Neural cell (in vitro differentiated cells): ENCODE measurements at regions not wholly inside any gene's neighbourhood (a gene's known extent, or its start where the extent isn't known, plus 50 kb on each side); places are given as distances from the start of the nearest gene placed in this dataset.

Source experiments
- H2AFZ ChIP-seq: fragments of 200-600, 300-800 bp; sonication (generic), shearing (Covaris generic); 2 replicates; pipeline ENCODE4 v1.6.0; 2014; ENCODE audit warnings: low read depth, mild to moderate bottlenecking, antibody characterized with exemption, low read length, moderate library complexity
- H3F3A ChIP-seq: fragments of 200-600 bp; shearing (Covaris generic); 2 replicates; pipeline ENCODE4 v1.6.1; 2016; ENCODE audit warnings: mild to moderate bottlenecking, moderate library complexity, mixed read lengths, antibody characterized with exemption, low read length; ENCODE audit not compliant: insufficient read depth, poor library complexity, severe bottlenecking
- H3K27ac ChIP-seq: fragments of 200-600, 300-800 bp; sonication (generic), shearing (Covaris generic); 2 replicates; pipeline ENCODE4 v1.5.1; 2014; ENCODE audit warnings: mild to moderate bottlenecking, low read length, moderate library complexity
- H3K27me3 ChIP-seq: fragments of 300-800, 200-600 bp; sonication (generic), shearing (Covaris generic); 2 replicates; pipeline ENCODE4 v1.6.0; 2014; ENCODE audit warnings: mild to moderate bottlenecking, low read depth, low read length, moderate library complexity; ENCODE audit not compliant: insufficient read depth
- H3K36me3 ChIP-seq: fragments of 300-800, 200-600 bp; sonication (generic), shearing (Covaris generic); 2 replicates; pipeline ENCODE4 v1.5.1; 2014; ENCODE audit warnings: mild to moderate bottlenecking, antibody characterized with exemption, low read length, moderate library complexity; ENCODE audit not compliant: insufficient read depth
- H3K4me2 ChIP-seq: fragments of 300-800, 200-600 bp; sonication (generic), shearing (Covaris generic); 2 replicates; pipeline ENCODE4 v1.6.0; 2014; ENCODE audit warnings: mild to moderate bottlenecking, low read length
- H3K4me3 ChIP-seq: fragments of 300-800, 200-600 bp; sonication (generic), shearing (Covaris generic); 2 replicates; pipeline ENCODE4 v1.5.1; 2014; ENCODE audit warnings: mild to moderate bottlenecking, low read length, moderate library complexity
- H3K79me2 ChIP-seq: fragments of 200-600 bp; shearing (Covaris generic); replicated peaks from 2 replicates; pipeline ENCODE4 v1.6.0; 2014; ENCODE audit warnings: mild to moderate bottlenecking, low read length, moderate library complexity; ENCODE audit not compliant: insufficient read depth
- H3K9ac ChIP-seq: fragments of 300-800, 200-600 bp; sonication (generic), shearing (Covaris generic); 2 replicates; pipeline ENCODE4 v1.6.1; 2016; ENCODE audit warnings: mild to moderate bottlenecking, low read length, mixed read lengths
- H3K9me2 ChIP-seq: fragments of 200-600 bp; shearing (Covaris generic); 2 replicates; pipeline ENCODE4 v1.6.1; 2016; ENCODE audit warnings: mild to moderate bottlenecking, low read length, mixed read lengths; ENCODE audit not compliant: insufficient read depth
- H3K9me3 ChIP-seq: fragments of 200-600, 300-800 bp; sonication (generic), shearing (Covaris generic); 2 replicates; pipeline ENCODE4 v1.6.1; 2016; ENCODE audit warnings: mild to moderate bottlenecking, mixed run types, low read length, moderate library complexity, mixed read lengths
- H4K20me1 ChIP-seq: fragments of 200-600 bp; shearing (Covaris generic); 2 replicates; pipeline ENCODE4 v1.6.1; 2016; ENCODE audit warnings: mild to moderate bottlenecking, mixed run types; ENCODE audit not compliant: insufficient read depth
- CTCF ChIP-seq: fragments of 450-650 bp; IDR thresholded peaks from 2 replicates; pipeline ENCODE4 v1.5.1; 2014; ENCODE audit warnings: antibody characterized with exemption, mild to moderate bottlenecking, moderate library complexity; ENCODE audit not compliant: poor library complexity, severe bottlenecking
- EP300 ChIP-seq: fragments of 450-650 bp; conservative IDR thresholded peaks from 2 replicates; pipeline ENCODE4 v1.6.1; 2014; ENCODE audit warnings: antibody characterized with exemption, mild to moderate bottlenecking, moderate library complexity; ENCODE audit not compliant: poor library complexity, severe bottlenecking
- EZH2 ChIP-seq: fragments of 200-600, 300-800 bp; shearing (Covaris generic), sonication (generic); IDR thresholded peaks from 2 replicates; pipeline ENCODE4 v1.6.1; 2014; ENCODE audit warnings: antibody characterized with exemption, low read length, borderline replicate concordance, mild to moderate bottlenecking; ENCODE audit not compliant: insufficient read depth, poor library complexity, severe bottlenecking
- MXI1 ChIP-seq: fragments of 450-650 bp; conservative IDR thresholded peaks from 2 replicates; pipeline ENCODE4 v1.6.1; 2014; ENCODE audit warnings: antibody characterized with exemption, mild to moderate bottlenecking; ENCODE audit not compliant: poor library complexity, severe bottlenecking
- POLR2AphosphoS5 ChIP-seq: IDR thresholded peaks from 2 replicates; pipeline ENCODE4 v1.6.1; 2012
- RAD21 ChIP-seq: fragments of 450-650 bp; conservative IDR thresholded peaks from 2 replicates; pipeline ENCODE4 v1.6.1; 2014; ENCODE audit warnings: antibody characterized with exemption, mild to moderate bottlenecking, moderate library complexity
- REST ChIP-seq: IDR thresholded peaks from 2 replicates; pipeline ENCODE4 v1.6.1; 2012; ENCODE audit warnings: borderline replicate concordance
- SMC3 ChIP-seq: fragments of 450-650 bp; conservative IDR thresholded peaks from 2 replicates; pipeline ENCODE4 v1.6.1; 2014; ENCODE audit warnings: antibody characterized with exemption, mild to moderate bottlenecking, moderate library complexity; ENCODE audit not compliant: poor library complexity
- TAF1 ChIP-seq: IDR thresholded peaks from 2 replicates; pipeline ENCODE4 v1.6.1; 2012; ENCODE audit warnings: low read depth

- no peak overlapping the region for H3K27ac ChIP-seq
- H3K9me3 ChIP-seq: no peaks in the 10 kb centered on the region
- no peak for TF ChIP-seq MXI1
- no peak for TF ChIP-seq EP300
- no peak for TF ChIP-seq EZH2
- no peak for TF ChIP-seq RAD21
- no peak for TF ChIP-seq REST
- TF ChIP-seq CTCF: no peak
- TF ChIP-seq TAF1: no peak
- TF ChIP-seq POLR2AphosphoS5: no peak
- no peak for TF ChIP-seq SMC3
- H3F3A ChIP-seq: no peaks in the 10 kb centered on the region
- H3K27me3 ChIP-seq: no peaks in the 10 kb centered on the region
- H3K4me2 ChIP-seq: no peak overlapping the region
- H3K9ac ChIP-seq: no peak overlapping the region
- H3K79me2 ChIP-seq: no peaks in the 10 kb centered on the region
- no peaks in the 10 kb centered on the region for H3K36me3 ChIP-seq
- H2AFZ ChIP-seq: no peak overlapping the region
- no peaks in the 10 kb centered on the region for H4K20me1 ChIP-seq
- no peak overlapping the region for H3K4me3 ChIP-seq
- no peaks in the 10 kb centered on the region for H3K9me2 ChIP-seq
Measured at GRCh38 chr5:158492136-158492535, 607.6 kb downstream of the EBF1 start.

- Histone ChIP-seq H3K36me3 (no peaks in the 10 kb centered on the region), H3K9ac (no peak overlapping the region), H3K9me2 (no peaks in the 10 kb centered on the region), H3K27me3 (no peaks in the 10 kb centered on the region), H4K20me1 (no peaks in the 10 kb centered on the region), H3K27ac (peak overlapping the region; percentile 37), H2AFZ (no peak overlapping the region), H3K9me3 (no peaks in the 10 kb centered on the region), H3K4me3 (no peak overlapping the region), H3K4me2 (no peak overlapping the region), H3F3A (no peaks in the 10 kb centered on the region), H3K79me2 (no peaks in the 10 kb centered on the region)
- no peak for TF ChIP-seq SMC3
- TF ChIP-seq EP300: no peak
- TF ChIP-seq RAD21: no peak
- TF ChIP-seq CTCF: no peak
- TF ChIP-seq EZH2: no peak
- no peak for TF ChIP-seq MXI1
- no peak for TF ChIP-seq REST
- TF ChIP-seq POLR2AphosphoS5: no peak
- no peak for TF ChIP-seq TAF1
Measured at GRCh38 chr5:158487664-158488063, 612.1 kb downstream of the EBF1 start.
